ENCODE measurements at regions not wholly inside any gene's neighbourhood (a gene's known extent, or its start where the extent isn't known, plus 50 kb on each side); places are given as distances from the start of the nearest gene placed in this dataset.

GRCh38 chr1:230573658-230574057, 68.6 kb upstream of the COG2 start:
- H3K27me3 ChIP-seq: no peaks in the 10 kb centered on the region
- intact Hi-C loops (cut with DNase I): no loop called here
- WGBS, 2 donors: 81 to 93% methylated on average over 3 of the region's 3 CpGs
- no peaks in the 10 kb centered on the region for H3K4me1 ChIP-seq
- H3K27ac ChIP-seq: no peak overlapping the region
- TF ChIP-seq CTCF (IDR thresholded peaks at IDR 0.05): no peak
- no peak for TF ChIP-seq POLR2A (IDR thresholded peaks at IDR 0.05)
- no peak overlapping the region for H3K4me3 ChIP-seq (replicated peaks in 1 of 3)
- H3K36me3 ChIP-seq: no peaks in the 10 kb centered on the region
- DNase-seq: no peak
- no peaks in the 10 kb centered on the region for H3K9me3 ChIP-seq

- intact Hi-C loops (cut with DNase I): no loop called here
- 43% methylated on average over 7 of the region's 7 CpGs for WGBS, 2 donors
- no peak overlapping the region for H3K27ac ChIP-seq
- no peak for DNase-seq
- no peaks in the 10 kb centered on the region for H3K9me3 ChIP-seq
- no peak overlapping the region for H3K4me3 ChIP-seq (replicated peaks in 1 of 3)
- H3K36me3 ChIP-seq: no peaks in the 10 kb centered on the region
- no peaks in the 10 kb centered on the region for H3K4me1 ChIP-seq
- no peaks in the 10 kb centered on the region for H3K27me3 ChIP-seq
- no peak for TF ChIP-seq CTCF (IDR thresholded peaks at IDR 0.05)
- TF ChIP-seq POLR2A (IDR thresholded peaks at IDR 0.05): no peak
Observed at GRCh38 chr1:230572121-230573105, 69.9 kb upstream of the COG2 start.

- no peaks in the 10 kb centered on the region for H3K36me3 ChIP-seq
- no peaks in the 10 kb centered on the region for H3K9me3 ChIP-seq
- TF ChIP-seq POLR2A (IDR thresholded peaks at IDR 0.05) (no peak), CTCF (IDR thresholded peaks at IDR 0.05) (no peak)
- DNase-seq: no peak
- H3K27ac ChIP-seq: no peak overlapping the region
- no peaks in the 10 kb centered on the region for H3K27me3 ChIP-seq
- intact Hi-C loops (cut with DNase I): no loop called here
- H3K4me3 ChIP-seq (replicated peaks in 1 of 3): no peak overlapping the region
- no peaks in the 10 kb centered on the region for H3K4me1 ChIP-seq
- WGBS, 2 donors: 67 to 69% methylated on average over 4 of the region's 4 CpGs
Observed at GRCh38 chr1:230570724-230571360, 71.4 kb upstream of the COG2 start.

- Histone ChIP-seq H3K27ac (no peak overlapping the region), H3K4me1 (no peaks in the 10 kb centered on the region), H3K4me3 (replicated peaks in 1 of 3) (no peak overlapping the region), H3K9me3 (no peaks in the 10 kb centered on the region), H3K27me3 (no peaks in the 10 kb centered on the region), H3K36me3 (no peaks in the 10 kb centered on the region)
- DNase-seq: no peak
- intact Hi-C loops (cut with DNase I): no loop called here
- TF ChIP-seq CTCF (IDR thresholded peaks at IDR 0.05) (no peak), POLR2A (IDR thresholded peaks at IDR 0.05) (no peak)
- WGBS, 2 donors: 90 to 92% methylated on average over 9 of the region's 9 CpGs
Observed at GRCh38 chr1:230569201-230569600, 73.1 kb upstream of the COG2 start.

- no peaks in the 10 kb centered on the region for H3K36me3 ChIP-seq
- no peak for DNase-seq
- WGBS, 2 donors: 64 to 70% methylated on average over 4 of the region's 4 CpGs
- H3K27me3 ChIP-seq: no peaks in the 10 kb centered on the region
- intact Hi-C loops (cut with DNase I): no loop called here
- no peaks in the 10 kb centered on the region for H3K9me3 ChIP-seq
- TF ChIP-seq POLR2A (IDR thresholded peaks at IDR 0.05) (no peak), CTCF (IDR thresholded peaks at IDR 0.05) (no peak)
- no peaks in the 10 kb centered on the region for H3K4me1 ChIP-seq
- H3K27ac ChIP-seq: no peak overlapping the region
- no peak overlapping the region for H3K4me3 ChIP-seq (replicated peaks in 1 of 3)
Observed at GRCh38 chr1:230568676-230569075, 73.6 kb upstream of the COG2 start.
